K562 (cell line): ENCODE measurements at regions not wholly inside any gene's neighbourhood (a gene's known extent, or its start where the extent isn't known, plus 50 kb on each side); places are given as distances from the start of the nearest gene placed in this dataset.

Experiments used
- ATF3 ChIP-seq, 2 experiments: fragments of 450-650 bp in 1 of 2; sonication (generic) in 1 of 2; formaldehyde crosslinking in 1 of 2; IDR thresholded peaks in 1 of 2; conservative IDR thresholded peaks in 1 of 2; 2 replicates each; pipeline versions ENCODE4 v1.6.1 to v1.8.1; 2016 to 2023; ENCODE audit warnings: mild to moderate bottlenecking in 2 of 2, moderate library complexity in 2 of 2, inconsistent platforms in 1 of 2, missing genetic modification reagents in 1 of 2
- ZBTB8A ChIP-seq: fragments of 450-650 bp; IDR thresholded peaks from 2 replicates; pipeline ENCODE4 v1.6.1; 2018; ENCODE audit warnings: mild to moderate bottlenecking, moderate library complexity; ENCODE audit not compliant: partially characterized antibody

- no peak for TF ChIP-seq ZBTB8A
- TF ChIP-seq ATF3 (IDR thresholded peaks at IDR 0.05): no peak
- no peak for TF ChIP-seq ATF3 (CRISPR knock-in tag; conservative IDR thresholded peaks at IDR 0.05)
Measured at GRCh38 chr13:81109026-81109425, 768.1 kb upstream of the SPRY2 start.
